HL-60 (cell line): ENCODE measurements at regions not wholly inside any gene's neighbourhood (a gene's known extent, or its start where the extent isn't known, plus 50 kb on each side); places are given as distances from the start of the nearest gene placed in this dataset.
A peak's percentile ranks its signal among the peaks of the same experiment; 100 is the strongest.

ENCODE experiments used
- CTCF ChIP-seq: IDR thresholded peaks from one replicate; pipeline ENCODE4 v1.5.1; 2011; ENCODE audit warnings: low read length, control low read depth, inconsistent platforms; ENCODE audit not compliant: insufficient read depth
- GABPA ChIP-seq: IDR thresholded peaks from 2 replicates; pipeline ENCODE4 v1.6.1; 2012; ENCODE audit warnings: low read depth
- POLR2AphosphoS5 ChIP-seq: IDR thresholded peaks from 2 replicates; pipeline ENCODE4 v1.6.1; 2012; ENCODE audit warnings: low read depth
- REST ChIP-seq: IDR thresholded peaks from 2 replicates; pipeline ENCODE4 v1.6.1; 2012; ENCODE audit warnings: low read depth; ENCODE audit not compliant: insufficient replicate concordance
- SPI1 ChIP-seq: IDR thresholded peaks from 2 replicates; pipeline ENCODE4 v1.6.1; 2012; ENCODE audit warnings: low read depth, mild to moderate bottlenecking, borderline replicate concordance

- no peak for TF ChIP-seq CTCF
- no peak for TF ChIP-seq POLR2AphosphoS5
- TF ChIP-seq REST = no peak
- TF ChIP-seq GABPA = no peak
- TF ChIP-seq SPI1 = peak; percentile 73
These were observed 68.8 kb upstream of the ABL1 start for GRCh38 chr9:130766021-130766926.
